Neural cell (in vitro differentiated cells): ENCODE measurements at regions not wholly inside any gene's neighbourhood (a gene's known extent, or its start where the extent isn't known, plus 50 kb on each side); places are given as distances from the start of the nearest gene placed in this dataset.

Experiments used
- CTCF ChIP-seq: fragments of 450-650 bp; IDR thresholded peaks from 2 replicates; pipeline ENCODE4 v1.5.1; 2014; ENCODE audit warnings: antibody characterized with exemption, mild to moderate bottlenecking, moderate library complexity; ENCODE audit not compliant: poor library complexity, severe bottlenecking
- EP300 ChIP-seq: fragments of 450-650 bp; conservative IDR thresholded peaks from 2 replicates; pipeline ENCODE4 v1.6.1; 2014; ENCODE audit warnings: antibody characterized with exemption, mild to moderate bottlenecking, moderate library complexity; ENCODE audit not compliant: poor library complexity, severe bottlenecking
- EZH2 ChIP-seq: fragments of 200-600, 300-800 bp; shearing (Covaris generic), sonication (generic); IDR thresholded peaks from 2 replicates; pipeline ENCODE4 v1.6.1; 2014; ENCODE audit warnings: antibody characterized with exemption, low read length, borderline replicate concordance, mild to moderate bottlenecking; ENCODE audit not compliant: insufficient read depth, poor library complexity, severe bottlenecking
- MXI1 ChIP-seq: fragments of 450-650 bp; conservative IDR thresholded peaks from 2 replicates; pipeline ENCODE4 v1.6.1; 2014; ENCODE audit warnings: antibody characterized with exemption, mild to moderate bottlenecking; ENCODE audit not compliant: poor library complexity, severe bottlenecking
- POLR2AphosphoS5 ChIP-seq: IDR thresholded peaks from 2 replicates; pipeline ENCODE4 v1.6.1; 2012
- REST ChIP-seq: IDR thresholded peaks from 2 replicates; pipeline ENCODE4 v1.6.1; 2012; ENCODE audit warnings: borderline replicate concordance

- TF ChIP-seq CTCF (no peak), POLR2AphosphoS5 (no peak), EP300 (no peak), MXI1 (no peak), EZH2 (no peak), REST (no peak)
Observed at GRCh38 chr1:116277840-116278540, 95.1 kb upstream of the ATP1A1 start.
